ENCODE measurements at regions not wholly inside any gene's neighbourhood (a gene's known extent, or its start where the extent isn't known, plus 50 kb on each side); places are given as distances from the start of the nearest gene placed in this dataset.

DNA sequence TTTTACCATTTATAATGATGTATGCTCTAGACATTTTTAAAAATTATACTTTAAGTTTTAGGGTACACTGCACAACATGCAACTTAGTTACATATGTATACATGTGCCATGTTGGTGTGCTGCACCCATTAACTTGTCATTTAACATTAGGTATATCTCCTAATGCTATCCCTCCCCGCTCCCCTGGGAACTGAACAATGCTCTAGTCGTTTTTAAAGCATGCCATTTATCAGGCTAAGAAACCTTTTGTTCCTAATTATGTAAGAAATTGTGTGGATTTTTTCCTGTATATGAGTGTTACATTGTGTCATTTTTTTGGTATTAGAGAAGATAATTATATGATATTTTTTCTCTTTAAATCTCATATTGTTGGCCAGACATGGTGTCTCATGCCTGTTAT is 72.8 kb upstream of the SGCD start (continued):
- TF ChIP-seq SAP30 (IDR thresholded peaks at IDR 0.05; ENCODE audit: insufficient read depth, insufficient replicate concordance, low read length) (no peak), POU5F1 (IDR thresholded peaks at IDR 0.05; ENCODE audit: low read depth, low read length) (no peak), ASH2L (IDR thresholded peaks at IDR 0.05; ENCODE audit: low read length) (no peak)
- TF ChIP-seq, protein P1, sequence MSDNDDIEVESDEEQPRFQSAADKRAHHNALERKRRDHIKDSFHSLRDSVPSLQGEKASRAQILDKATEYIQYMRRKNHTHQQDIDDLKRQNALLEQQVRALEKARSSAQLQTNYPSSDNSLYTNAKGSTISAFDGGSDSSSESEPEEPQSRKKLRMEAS (IDR thresholded peaks at IDR 0.05) = no peak
- TF ChIP-seq, protein P2, sequence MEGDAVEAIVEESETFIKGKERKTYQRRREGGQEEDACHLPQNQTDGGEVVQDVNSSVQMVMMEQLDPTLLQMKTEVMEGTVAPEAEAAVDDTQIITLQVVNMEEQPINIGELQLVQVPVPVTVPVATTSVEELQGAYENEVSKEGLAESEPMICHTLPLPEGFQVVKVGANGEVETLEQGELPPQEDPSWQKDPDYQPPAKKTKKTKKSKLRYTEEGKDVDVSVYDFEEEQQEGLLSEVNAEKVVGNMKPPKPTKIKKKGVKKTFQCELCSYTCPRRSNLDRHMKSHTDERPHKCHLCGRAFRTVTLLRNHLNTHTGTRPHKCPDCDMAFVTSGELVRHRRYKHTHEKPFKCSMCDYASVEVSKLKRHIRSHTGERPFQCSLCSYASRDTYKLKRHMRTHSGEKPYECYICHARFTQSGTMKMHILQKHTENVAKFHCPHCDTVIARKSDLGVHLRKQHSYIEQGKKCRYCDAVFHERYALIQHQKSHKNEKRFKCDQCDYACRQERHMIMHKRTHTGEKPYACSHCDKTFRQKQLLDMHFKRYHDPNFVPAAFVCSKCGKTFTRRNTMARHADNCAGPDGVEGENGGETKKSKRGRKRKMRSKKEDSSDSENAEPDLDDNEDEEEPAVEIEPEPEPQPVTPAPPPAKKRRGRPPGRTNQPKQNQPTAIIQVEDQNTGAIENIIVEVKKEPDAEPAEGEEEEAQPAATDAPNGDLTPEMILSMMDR (IDR thresholded peaks at IDR 0.05; ENCODE audit: control extremely low read depth in 1 of 3, insufficient read depth in 1 of 3, low read depth in 1 of 3, low read length in 3 of 3) = no peak

All from H1 (cell line).